DND-41 (cell line): ENCODE measurements at regions not wholly inside any gene's neighbourhood (a gene's known extent, or its start where the extent isn't known, plus 50 kb on each side); places are given as distances from the start of the nearest gene placed in this dataset.

Experiments used
- ATAC-seq: fragments of 200-7000 bp; cut with Tn5 transposase; 3 replicates; pipeline ENCODE4 v1.9.1; 2021; ENCODE audit warnings: low read depth; ENCODE audit not compliant: insufficient read depth
- DNase-seq: peaks from one replicate; pipeline ENCODE4 v3.0.0-alpha.2; 2020
- H2AFZ ChIP-seq: 2 replicates; pipeline ENCODE4 v1.6.0; 2012; ENCODE audit warnings: low read depth, low read length
- H3K27ac ChIP-seq: 2 replicates; pipeline ENCODE4 v1.5.1; 2012; ENCODE audit warnings: low read length, inconsistent platforms
- H3K27me3 ChIP-seq: fragments of 200-600 bp; sonication (generic); 2 replicates; pipeline ENCODE4 v1.6.0; 2012; ENCODE audit warnings: low read length, mild to moderate bottlenecking, inconsistent platforms; ENCODE audit not compliant: insufficient read depth, poor library complexity
- H3K36me3 ChIP-seq: 2 replicates; pipeline ENCODE4 v1.5.1; 2012; ENCODE audit warnings: low read length, inconsistent platforms; ENCODE audit not compliant: insufficient read depth
- H3K4me1 ChIP-seq: 2 replicates; pipeline ENCODE4 v1.5.1; 2012; ENCODE audit warnings: mild to moderate bottlenecking, low read length; ENCODE audit not compliant: insufficient read depth
- H3K4me2 ChIP-seq: 2 replicates; pipeline ENCODE4 v1.6.0; 2012; ENCODE audit warnings: mild to moderate bottlenecking, moderate library complexity, low read length, inconsistent platforms; ENCODE audit not compliant: insufficient read depth
- H3K4me3 ChIP-seq, 2 experiments: fragments of 200-600 bp in 1 of 2; shearing (Covaris generic) in 1 of 2; 2 replicates each; pipeline ENCODE4 v1.5.1; 2012 to 2016; ENCODE audit warnings: inconsistent platforms in 2 of 2, low read length in 2 of 2, mild to moderate bottlenecking in 2 of 2, low read depth in 1 of 2, moderate library complexity in 1 of 2
- H3K79me2 ChIP-seq: 2 replicates; pipeline ENCODE4 v1.6.0; 2012; ENCODE audit warnings: low read length, inconsistent platforms; ENCODE audit not compliant: insufficient read depth
- H3K9ac ChIP-seq: 2 replicates; pipeline ENCODE4 v1.6.0; 2012; ENCODE audit warnings: low read depth, mild to moderate bottlenecking, inconsistent platforms, low read length, moderate library complexity
- H3K9me3 ChIP-seq: 2 replicates; pipeline ENCODE4 v1.5.1; 2012; ENCODE audit warnings: low read length, moderate library complexity, mild to moderate bottlenecking, inconsistent platforms; ENCODE audit not compliant: insufficient read depth, severe bottlenecking
- H4K20me1 ChIP-seq: 2 replicates; pipeline ENCODE4 v1.6.0; 2012; ENCODE audit warnings: low read length; ENCODE audit not compliant: insufficient read depth
- CTCF ChIP-seq: IDR thresholded peaks from 2 replicates; pipeline ENCODE4 v1.5.1; 2012; ENCODE audit warnings: borderline replicate concordance, low read length, moderate library complexity, mild to moderate bottlenecking; ENCODE audit not compliant: poor library complexity, severe bottlenecking; ENCODE audit errors: extremely low read depth
- EZH2 ChIP-seq: IDR thresholded peaks from 3 replicates; pipeline ENCODE4 v1.6.1; 2012; ENCODE audit warnings: borderline replicate concordance, low read depth, mild to moderate bottlenecking, moderate library complexity, low read length, inconsistent platforms; ENCODE audit not compliant: severe bottlenecking

- Histone ChIP-seq H3K4me3 (no peak overlapping the region), H3K9me3 (no peaks in the 10 kb centered on the region), H2AFZ (no peak overlapping the region), H3K27me3 (no peaks in the 10 kb centered on the region), H4K20me1 (no peaks in the 10 kb centered on the region), H3K79me2 (no peaks in the 10 kb centered on the region), H3K36me3 (no peaks in the 10 kb centered on the region), H3K27ac (no peak overlapping the region), H3K9ac (no peak overlapping the region), H3K4me1 (no peaks in the 10 kb centered on the region), H3K4me2 (no peak overlapping the region)
- no peak for TF ChIP-seq CTCF
- TF ChIP-seq EZH2, result no peak
- DNase-seq (no peak), ATAC-seq (no peak)
These were observed 437.5 kb downstream of the TFAP2A start for GRCh38 chr6:9977411-9977810.

GRCh38 chr6:9961646-9962045, 453.2 kb downstream of the TFAP2A start:
- H3K4me2 ChIP-seq, result no peak overlapping the region
- H3K9ac ChIP-seq, result no peak overlapping the region
- no peaks in the 10 kb centered on the region for H3K36me3 ChIP-seq
- no peak for ATAC-seq
- H3K9me3 ChIP-seq, result no peaks in the 10 kb centered on the region
- H4K20me1 ChIP-seq, result no peaks in the 10 kb centered on the region
- H3K4me1 ChIP-seq, result no peaks in the 10 kb centered on the region
- no peak for TF ChIP-seq CTCF
- no peak for TF ChIP-seq EZH2
- H3K27me3 ChIP-seq, result no peaks in the 10 kb centered on the region
- no peak overlapping the region for H2AFZ ChIP-seq
- no peak overlapping the region for H3K27ac ChIP-seq
- no peaks in the 10 kb centered on the region for H3K79me2 ChIP-seq
- DNase-seq, result no peak
- no peak overlapping the region for H3K4me3 ChIP-seq

GRCh38 chr6:9957215-9957759, 457.6 kb downstream of the TFAP2A start:
- Histone ChIP-seq H3K4me2 (no peak overlapping the region), H3K36me3 (no peaks in the 10 kb centered on the region), H3K9me3 (no peaks in the 10 kb centered on the region), H4K20me1 (no peaks in the 10 kb centered on the region), H2AFZ (no peak overlapping the region), H3K27me3 (no peaks in the 10 kb centered on the region), H3K4me1 (no peaks in the 10 kb centered on the region), H3K9ac (no peak overlapping the region), H3K4me3 (no peak overlapping the region), H3K79me2 (no peaks in the 10 kb centered on the region), H3K27ac (no peak overlapping the region)
- no peak for DNase-seq
- TF ChIP-seq CTCF (no peak), EZH2 (no peak)
- no peak for ATAC-seq

GRCh38 chr6:9948678-9949077, 466.2 kb downstream of the TFAP2A start:
- no peaks in the 10 kb centered on the region for H3K79me2 ChIP-seq
- no peaks in the 10 kb centered on the region for H3K9me3 ChIP-seq
- H4K20me1 ChIP-seq, result no peaks in the 10 kb centered on the region
- no peak overlapping the region for H3K9ac ChIP-seq
- no peak overlapping the region for H3K4me3 ChIP-seq
- no peaks in the 10 kb centered on the region for H3K27me3 ChIP-seq
- no peak overlapping the region for H2AFZ ChIP-seq
- no peaks in the 10 kb centered on the region for H3K36me3 ChIP-seq
- H3K4me1 ChIP-seq, result no peaks in the 10 kb centered on the region
- no peak for TF ChIP-seq EZH2
- TF ChIP-seq CTCF, result no peak
- ATAC-seq (no peak), DNase-seq (no peak)
- no peak overlapping the region for H3K27ac ChIP-seq
- no peak overlapping the region for H3K4me2 ChIP-seq
